Stomach (tissue), 4 donors: ENCODE measurements at regions not wholly inside any gene's neighbourhood (a gene's known extent, or its start where the extent isn't known, plus 50 kb on each side); places are given as distances from the start of the nearest gene placed in this dataset.

Experiments used
- POLR2AphosphoS5 ChIP-seq, 3 donors: sonication (generic); formaldehyde crosslinking; IDR thresholded peaks; one replicate each; pipeline ENCODE4 v1.6.1; 2016; ENCODE audit warnings: antibody characterized with exemption in 3 of 3
- TF ChIP-seq, protein P1 (sequence below), 7 experiments: fragments of 450-650 bp in 4 of 7; fragments of 200-600 bp in 3 of 7; sonication (generic) in 3 of 7; IDR thresholded peaks; one replicate each; pipeline ENCODE4 v1.5.1; 2016 to 2019; ENCODE audit warnings: antibody characterized with exemption in 7 of 7, control low read depth in 2 of 7, mild to moderate bottlenecking in 1 of 7

DNA sequence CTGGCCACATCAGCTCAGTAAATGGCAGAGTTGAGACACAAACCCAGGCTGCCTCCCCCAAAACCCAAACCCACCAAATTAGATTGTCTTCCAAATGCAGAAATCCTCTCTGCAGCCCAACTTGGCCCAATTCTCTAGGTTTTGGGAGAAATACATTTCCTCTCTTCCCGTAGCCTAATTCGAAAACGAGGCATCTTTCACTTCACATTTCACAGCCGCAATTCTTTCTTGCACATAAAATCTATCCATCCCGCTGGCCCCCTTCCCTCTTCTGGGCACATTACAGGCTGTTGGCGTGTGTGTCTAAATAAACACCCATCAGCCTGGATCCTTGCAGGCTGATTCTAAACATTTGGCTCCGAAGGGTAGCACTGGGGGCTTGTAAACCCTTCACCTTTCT, 83.8 kb upstream of the VRK1 start:
- TF ChIP-seq, protein P1, sequence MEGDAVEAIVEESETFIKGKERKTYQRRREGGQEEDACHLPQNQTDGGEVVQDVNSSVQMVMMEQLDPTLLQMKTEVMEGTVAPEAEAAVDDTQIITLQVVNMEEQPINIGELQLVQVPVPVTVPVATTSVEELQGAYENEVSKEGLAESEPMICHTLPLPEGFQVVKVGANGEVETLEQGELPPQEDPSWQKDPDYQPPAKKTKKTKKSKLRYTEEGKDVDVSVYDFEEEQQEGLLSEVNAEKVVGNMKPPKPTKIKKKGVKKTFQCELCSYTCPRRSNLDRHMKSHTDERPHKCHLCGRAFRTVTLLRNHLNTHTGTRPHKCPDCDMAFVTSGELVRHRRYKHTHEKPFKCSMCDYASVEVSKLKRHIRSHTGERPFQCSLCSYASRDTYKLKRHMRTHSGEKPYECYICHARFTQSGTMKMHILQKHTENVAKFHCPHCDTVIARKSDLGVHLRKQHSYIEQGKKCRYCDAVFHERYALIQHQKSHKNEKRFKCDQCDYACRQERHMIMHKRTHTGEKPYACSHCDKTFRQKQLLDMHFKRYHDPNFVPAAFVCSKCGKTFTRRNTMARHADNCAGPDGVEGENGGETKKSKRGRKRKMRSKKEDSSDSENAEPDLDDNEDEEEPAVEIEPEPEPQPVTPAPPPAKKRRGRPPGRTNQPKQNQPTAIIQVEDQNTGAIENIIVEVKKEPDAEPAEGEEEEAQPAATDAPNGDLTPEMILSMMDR (IDR thresholded peaks at IDR 0.05): no peak
- no peak for TF ChIP-seq POLR2AphosphoS5 (IDR thresholded peaks at IDR 0.05)
